EH (cell line): ENCODE measurements at regions not wholly inside any gene's neighbourhood (a gene's known extent, or its start where the extent isn't known, plus 50 kb on each side); places are given as distances from the start of the nearest gene placed in this dataset.

ENCODE experiments used
- DNase-seq: peaks from one replicate; pipeline ENCODE4 v3.0.0-alpha.2; 2015; ENCODE audit warnings: low read depth

- no peak for DNase-seq
Measured at GRCh38 chr2:207449642-207450165, 80.1 kb upstream of the CREB1 start.

DNA sequence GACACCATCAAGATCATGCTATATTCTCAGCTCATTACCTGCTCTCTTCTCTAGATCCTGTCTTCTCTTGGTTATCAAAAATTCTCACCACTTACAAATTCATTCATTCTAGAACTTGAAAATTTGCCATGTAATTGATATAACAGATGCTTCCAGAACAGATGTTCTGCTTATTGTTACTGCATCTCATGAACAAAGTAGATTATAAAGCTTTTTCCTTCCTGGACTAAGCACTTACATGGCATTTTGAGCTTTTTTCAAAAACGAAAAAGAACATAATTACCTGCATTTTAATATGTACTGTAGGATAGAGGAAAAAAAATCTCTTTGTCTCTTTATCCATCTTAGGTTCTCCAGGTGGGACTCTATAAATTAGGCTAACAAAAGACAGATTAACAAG, 79.6 kb upstream of the CREB1 start:
- DNase-seq: no peak

GRCh38 chr2:207458582-207458981, 71.2 kb upstream of the CREB1 start:
- DNase-seq: no peak

DNA sequence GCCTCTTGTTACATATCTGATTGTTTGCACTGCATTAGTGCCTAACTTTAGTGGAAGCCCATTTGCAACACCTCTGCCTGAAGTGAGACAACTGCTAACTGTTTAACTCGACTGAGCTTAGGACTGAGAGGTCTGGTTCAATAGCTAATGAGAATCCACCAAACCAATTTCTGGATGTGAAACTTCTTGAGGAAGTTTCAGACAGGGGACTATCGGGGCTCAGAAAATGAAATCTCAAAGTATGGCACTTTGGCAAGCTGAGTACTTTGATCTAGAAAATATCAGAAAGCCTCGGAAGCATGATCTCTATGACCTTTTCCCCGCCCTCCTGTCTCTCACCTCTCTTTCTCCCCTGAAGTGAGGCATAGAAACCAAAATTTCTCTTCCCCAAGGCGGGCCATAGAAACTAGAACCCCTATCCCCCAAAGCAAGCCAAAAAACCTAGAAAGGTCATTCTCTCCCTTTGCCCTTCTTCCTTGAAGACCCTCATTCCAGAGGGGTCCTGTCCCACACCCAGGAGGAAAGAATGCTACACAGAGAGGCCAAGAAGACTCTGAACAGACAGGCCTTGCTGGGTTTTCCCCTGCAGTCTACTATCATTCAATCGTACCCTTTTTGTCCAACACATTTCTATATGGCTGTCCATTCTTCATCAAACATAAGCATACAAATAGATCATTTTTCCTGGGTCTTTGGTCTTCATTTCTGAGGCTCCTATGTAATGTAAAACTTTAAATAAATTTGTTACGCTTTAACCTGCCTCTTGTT, 69.6 kb upstream of the CREB1 start:
- no peak for DNase-seq

GRCh38 chr2:207463433-207463832, 66.3 kb upstream of the CREB1 start:
- DNase-seq: no peak

DNA sequence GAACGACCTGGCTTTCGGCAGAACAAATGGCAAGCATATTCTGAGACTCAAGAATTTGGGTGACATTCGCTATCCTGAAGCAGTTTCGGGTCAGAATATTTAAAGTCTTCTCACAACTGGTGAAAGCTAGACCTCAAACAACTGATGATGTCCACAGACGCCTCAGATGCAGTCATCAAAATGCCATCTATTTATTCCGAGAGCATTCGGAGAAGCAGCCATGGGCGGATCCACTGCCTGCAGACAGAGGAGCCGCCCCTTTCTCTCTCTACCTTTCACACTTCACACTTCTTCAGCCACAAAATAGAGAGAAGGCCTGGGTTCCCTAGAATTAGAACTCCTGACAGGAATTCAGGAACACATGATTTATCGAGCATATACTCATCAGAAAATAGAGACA, 65.8 kb upstream of the CREB1 start:
- no peak for DNase-seq

DNA sequence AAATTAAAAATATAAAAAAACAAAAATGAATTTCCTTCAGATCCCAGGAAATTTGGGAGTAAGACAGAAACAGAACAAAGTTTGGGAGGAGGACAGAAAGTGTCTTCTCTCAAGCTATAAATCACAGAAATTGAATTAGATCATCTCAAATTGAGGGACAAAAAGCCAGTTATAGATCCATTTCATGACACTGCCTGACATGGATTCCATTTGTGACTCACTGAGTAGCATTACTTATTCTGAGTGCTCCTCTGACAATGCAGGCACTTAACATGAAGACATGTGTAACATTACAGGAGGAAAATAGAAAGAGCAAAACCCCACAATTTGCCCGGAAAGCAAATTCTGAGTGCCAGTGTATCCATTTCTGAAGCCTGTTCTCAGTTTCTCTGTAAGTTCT, 63.9 kb upstream of the CREB1 start:
- no peak for DNase-seq

DNA sequence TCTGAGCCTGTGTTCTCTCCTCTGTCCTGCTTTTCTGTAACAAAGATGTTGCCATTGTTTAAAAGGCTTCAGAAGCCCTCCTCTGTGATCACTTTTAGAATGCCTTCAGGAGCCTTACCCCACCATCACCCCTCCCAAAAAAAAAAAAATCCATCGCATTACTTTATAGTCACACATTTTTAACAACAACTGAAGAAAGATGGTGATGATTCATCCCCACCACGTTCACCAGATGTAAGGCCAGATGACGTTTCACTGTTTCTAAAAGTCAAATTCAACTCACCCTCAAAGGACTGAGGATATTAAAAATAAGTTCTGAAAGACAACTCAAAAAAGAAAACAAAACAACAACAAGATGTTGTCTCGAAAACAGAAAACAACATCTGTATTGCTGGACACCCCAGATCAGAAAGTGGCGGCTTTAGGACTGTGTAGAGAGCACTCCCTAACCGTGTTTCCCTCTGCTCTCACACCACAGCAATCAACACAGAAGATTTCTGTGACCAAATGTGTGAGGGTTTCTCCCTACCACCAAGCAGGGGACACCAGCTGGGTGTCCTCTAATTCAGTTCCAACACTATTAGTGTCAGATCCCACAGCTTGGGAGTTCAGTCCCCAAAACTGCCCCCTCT, 61.9 kb upstream of the CREB1 start:
- DNase-seq: peak; percentile 84

GRCh38 chr2:207468488-207468887, 61.3 kb upstream of the CREB1 start:
- DNase-seq: no peak

GRCh38 chr2:207469451-207469850, 60.3 kb upstream of the CREB1 start:
- no peak for DNase-seq

GRCh38 chr2:207469943-207470729, 59.6 kb upstream of the CREB1 start:
- no peak for DNase-seq

DNA sequence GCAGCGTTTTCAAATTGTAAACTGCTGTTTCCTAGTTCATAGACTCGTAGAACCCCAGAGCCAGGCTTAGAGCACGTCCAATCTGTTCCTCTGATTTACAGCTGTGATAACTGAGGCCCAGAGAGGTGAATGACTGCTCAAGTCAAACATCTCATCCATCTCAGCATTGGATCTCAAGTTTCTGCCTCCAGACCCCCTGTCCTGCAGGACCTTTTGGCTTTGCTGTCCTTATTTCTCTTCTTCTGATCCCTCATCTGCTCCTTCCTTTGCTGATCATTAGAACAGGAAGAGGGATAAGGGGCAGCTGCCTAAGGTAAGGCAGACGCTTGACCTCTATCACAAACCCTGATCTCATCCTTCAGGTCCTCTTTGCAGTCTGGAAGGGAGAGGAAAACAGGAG, 58.5 kb upstream of the CREB1 start:
- no peak for DNase-seq

DNA sequence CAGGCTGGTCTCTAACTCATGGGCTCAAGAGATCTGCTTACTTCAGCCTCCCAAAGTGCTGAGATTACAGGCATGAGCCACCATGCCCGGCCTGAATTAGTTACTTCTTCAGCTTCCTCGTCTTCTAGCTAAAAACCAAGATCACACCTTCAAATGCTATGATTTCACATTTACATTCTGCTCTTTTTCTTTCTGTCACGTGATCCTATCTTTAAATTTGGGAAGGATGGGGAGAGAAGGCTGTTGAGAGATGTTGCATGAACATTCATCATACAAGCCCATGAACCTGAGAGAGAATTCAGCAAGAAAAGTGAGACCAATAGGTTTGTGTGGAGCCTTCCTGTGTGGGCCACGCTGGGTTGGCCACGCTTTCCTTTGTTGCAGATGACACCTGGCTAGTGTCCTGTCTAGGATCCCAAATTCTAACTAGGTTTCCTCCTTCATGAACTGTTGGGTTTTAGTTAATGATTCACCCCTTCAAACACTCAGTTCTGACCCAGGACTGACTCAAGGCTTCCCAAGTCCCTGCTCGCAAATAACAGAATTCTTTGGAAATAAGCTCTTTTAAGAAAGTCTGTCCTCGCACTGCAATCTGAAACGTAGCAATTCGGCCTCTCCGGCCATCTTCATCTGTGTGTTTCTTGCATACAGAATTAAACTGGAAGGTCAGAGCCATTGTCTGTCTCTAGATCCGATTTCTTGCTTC, 57.3 kb upstream of the CREB1 start:
- peak; percentile 25 for DNase-seq

DNA sequence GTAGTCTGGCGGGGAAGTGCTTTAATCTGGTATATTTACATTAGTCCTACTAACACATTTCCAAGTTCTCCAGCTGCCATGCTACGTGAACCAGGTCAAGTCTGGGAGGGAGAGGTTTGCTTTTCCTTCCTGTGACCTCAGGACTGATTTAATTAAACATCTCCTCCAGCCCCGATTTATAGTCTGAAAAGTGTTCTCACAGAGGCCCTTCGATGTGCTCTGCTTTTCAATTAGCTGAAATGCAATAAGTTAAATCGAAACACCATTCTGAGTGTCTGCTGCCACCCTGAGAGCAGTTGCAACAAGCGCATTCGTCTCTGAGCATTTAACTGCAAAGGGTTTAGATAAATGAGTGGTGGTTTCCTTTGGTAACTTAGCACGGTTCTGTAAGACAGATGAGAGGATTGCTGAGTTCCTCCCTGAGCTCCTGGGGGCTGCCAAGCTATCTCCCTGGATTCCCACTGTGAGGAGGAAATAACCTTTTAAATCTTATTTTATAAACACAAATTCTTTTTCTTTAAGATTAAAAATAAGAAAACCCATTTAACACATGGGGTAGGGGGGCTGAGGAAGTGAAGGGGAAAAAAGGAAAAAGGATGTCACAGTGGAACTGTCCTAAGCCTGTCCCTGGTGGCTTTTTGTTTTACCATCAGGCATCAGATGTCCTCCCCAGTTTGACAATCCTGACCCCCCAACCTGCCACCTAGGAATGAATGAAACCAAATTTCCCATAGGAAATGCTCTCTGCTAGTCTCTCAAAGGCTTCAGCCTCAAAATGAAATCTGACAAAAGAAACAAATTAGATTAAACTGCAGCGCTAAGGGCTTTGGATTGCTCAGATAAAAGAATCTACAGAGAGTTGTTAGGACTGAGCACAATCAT, 56.5 kb upstream of the CREB1 start:
- peak; percentile 85 for DNase-seq

DNA sequence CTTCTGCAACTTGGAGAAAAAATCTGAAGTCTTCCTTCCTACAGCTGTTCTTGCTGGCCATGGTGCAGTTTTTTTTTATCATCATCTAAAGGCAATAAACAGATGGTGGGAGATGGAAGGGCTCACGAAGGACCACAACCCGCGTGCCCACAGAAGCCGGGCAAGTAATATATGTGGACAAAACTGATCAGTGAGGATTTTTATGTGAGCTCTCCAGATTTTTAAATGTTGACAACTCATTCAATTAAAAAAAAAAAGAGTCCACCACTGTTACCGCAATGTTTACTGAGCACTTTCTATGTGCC, 55.9 kb upstream of the CREB1 start:
- no peak for DNase-seq

GRCh38 chr2:207474863-207475485, 54.8 kb upstream of the CREB1 start:
- peak; percentile 68 for DNase-seq

- peak; percentile 22 for DNase-seq
Measured at GRCh38 chr2:207475546-207475945, 54.2 kb upstream of the CREB1 start.

DNA sequence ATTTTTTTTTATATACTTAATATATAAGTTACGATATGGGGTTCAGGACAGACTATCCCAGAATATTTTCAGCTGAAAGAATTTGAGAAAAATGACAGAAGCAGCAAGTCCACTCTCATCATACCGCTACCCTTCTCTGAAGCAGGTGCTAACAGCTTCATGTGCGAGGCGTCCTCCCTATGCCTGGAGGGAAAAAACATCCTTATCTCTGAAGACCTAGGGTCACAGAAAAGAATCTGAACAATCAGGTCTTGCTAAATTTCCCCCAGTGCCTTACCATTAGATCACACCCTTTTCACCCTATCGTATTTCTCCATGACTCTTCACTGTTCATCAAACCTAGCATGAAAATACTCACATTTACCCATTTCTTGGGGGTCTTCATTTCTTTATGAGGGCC, 51.9 kb upstream of the CREB1 start:
- no peak for DNase-seq

GRCh38 chr2:207478572-207478971, 51.2 kb upstream of the CREB1 start:
- DNase-seq: peak; percentile 64

- peak; percentile 67 for DNase-seq
Measured at GRCh38 chr2:207479198-207479785, 50.5 kb upstream of the CREB1 start.
